Dermis microvascular lymphatic vessel endothelial cell (primary cell): ENCODE measurements at regions not wholly inside any gene's neighbourhood (a gene's known extent, or its start where the extent isn't known, plus 50 kb on each side); places are given as distances from the start of the nearest gene placed in this dataset.

Experiments used
- DNase-seq, 2 donors: peaks; one replicate each; pipeline versions ENCODE4 v3.0.0 to v3.0.0-alpha.2; 2010; ENCODE audit warnings: low read depth in 2 of 2

DNA sequence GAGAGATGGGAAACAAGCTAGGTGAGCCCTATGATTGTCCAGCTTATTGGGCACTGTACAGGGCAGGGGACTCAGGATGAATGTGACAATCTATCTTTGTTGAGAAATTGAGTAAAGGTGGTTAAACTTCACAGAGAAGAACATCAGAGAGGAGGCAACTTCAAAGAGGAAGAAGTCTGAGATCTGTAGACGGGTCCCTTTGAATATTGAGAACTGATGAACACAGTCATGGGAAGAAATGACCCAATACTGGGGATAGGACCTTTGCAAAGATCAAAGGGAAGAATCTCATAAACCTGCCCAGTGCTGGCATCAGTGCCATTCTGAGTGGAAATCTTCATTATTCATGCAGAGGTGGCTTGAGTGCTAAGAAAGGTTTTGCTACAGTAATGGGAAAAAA is 569.7 kb upstream of the KCNMB2 start:
- no peak for DNase-seq

DNA sequence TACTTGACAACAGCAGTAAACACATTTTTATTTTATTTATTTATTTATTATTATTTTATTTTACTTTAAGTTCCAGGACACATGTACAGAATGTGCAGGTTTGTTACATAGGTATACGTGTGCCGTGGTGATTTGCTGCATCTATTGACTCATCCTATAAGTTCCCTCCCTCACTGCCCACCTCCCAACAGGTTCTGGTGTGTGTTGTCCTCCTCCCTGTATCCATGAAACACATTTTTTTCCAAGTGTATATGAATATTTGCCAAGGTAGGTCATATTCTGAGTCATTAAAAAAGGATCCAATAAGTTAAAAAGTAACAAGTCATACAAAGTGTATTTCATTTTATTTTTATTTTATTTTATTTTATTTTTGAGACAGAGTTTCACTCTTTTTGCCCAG is 567.3 kb upstream of the KCNMB2 start:
- DNase-seq, result no peak

DNA sequence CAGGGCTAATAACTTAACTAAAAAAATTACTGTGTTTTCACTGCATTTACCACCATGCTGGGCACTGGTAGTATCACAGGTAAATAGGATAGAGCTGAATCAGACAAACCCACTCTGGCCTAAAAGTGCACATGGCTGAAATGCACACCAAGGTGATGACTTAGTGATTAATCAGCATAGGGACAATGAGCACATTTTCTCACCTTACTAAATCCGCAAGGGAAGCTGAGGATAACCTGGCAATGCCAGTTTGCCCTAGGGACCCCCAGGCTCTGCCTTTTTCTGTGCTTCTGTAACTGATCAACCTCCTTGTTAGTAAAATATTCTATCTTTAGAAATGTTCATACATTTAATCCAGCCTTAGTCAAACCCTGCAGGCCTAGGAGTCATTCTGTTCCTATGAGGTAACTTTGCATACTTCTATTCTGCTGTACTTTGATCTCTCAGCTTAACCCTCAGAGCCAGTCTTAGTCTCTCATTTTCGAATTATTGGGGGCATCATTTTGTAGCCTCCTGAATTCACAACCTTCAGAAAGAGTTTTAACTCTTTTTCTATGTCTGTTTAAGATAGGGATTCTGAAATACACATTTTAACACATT is 562.9 kb upstream of the KCNMB2 start:
- no peak for DNase-seq

DNA sequence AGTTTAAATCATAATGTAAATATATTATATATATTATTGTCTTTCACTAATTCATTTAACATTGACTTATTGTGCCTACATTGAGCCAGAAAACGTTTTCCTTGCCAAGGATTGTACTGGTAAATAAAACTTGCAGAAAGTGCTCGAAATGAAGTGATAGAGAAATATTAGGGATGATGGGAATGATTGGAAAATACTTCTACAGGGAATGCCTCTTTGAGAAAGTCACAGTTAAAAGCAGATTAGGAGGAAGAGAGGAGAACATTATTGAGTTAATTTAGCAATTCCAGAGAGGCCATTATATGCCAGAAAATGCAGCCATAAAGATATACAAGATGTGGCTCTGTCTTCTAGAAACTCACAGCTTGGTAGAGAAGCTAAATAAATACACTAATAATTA is 560.0 kb upstream of the KCNMB2 start:
- DNase-seq, result no peak

DNA sequence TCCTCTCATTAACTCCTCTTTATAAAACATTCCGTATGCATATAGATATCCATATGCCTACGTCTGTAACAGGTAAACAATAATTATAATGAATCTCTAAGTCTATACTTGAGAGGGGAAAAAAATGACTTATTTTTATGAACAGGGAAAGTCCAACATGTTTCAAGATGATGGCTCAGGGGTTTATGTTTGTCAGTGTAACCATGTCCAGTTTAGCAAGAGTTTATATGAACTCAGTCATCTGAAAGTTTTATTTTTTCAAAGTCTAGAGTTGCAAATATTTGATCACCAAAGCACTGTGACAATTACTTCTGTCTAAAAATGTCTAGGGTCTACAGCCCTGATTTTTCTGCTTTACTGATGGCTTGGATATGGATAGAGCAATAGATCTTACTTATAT is 559.4 kb upstream of the KCNMB2 start:
- no peak for DNase-seq

DNA sequence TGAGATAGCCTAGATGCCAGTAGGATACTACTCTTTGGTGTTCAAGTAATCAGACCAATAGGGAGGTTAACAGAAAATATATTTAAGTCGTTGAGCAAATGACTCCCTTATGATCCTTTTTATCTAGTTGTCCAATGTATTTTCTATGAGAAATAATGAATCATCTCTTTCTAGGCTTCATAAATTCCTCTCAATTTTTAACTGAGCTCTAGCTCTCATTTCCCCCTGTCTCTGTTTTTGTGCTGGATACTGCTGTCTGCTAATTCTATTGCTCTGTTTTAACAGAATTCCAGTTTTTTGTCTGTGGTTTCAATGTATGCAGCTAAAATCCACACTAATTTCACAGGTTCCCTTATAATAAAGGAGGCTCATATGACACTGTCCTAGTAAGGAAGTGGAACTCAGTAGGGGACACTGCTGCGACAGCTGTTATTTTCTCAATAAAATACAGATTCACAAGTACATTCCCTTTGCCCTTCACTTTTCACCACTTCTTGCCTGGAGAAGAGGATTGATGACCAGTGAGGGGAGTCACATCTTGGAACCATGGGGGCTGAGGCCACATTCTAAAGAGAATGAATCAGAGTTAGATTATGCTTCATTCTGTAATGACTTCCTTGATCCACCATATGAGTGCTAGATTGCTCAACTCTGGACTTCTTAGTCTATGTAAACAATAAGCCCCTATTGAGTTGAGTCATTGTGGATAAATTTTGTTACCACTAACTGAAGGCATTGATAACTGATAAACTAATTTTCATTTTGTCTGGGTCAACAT is 558.7 kb upstream of the KCNMB2 start:
- DNase-seq, result peak in 1 of 2 donors; percentile 12

DNA sequence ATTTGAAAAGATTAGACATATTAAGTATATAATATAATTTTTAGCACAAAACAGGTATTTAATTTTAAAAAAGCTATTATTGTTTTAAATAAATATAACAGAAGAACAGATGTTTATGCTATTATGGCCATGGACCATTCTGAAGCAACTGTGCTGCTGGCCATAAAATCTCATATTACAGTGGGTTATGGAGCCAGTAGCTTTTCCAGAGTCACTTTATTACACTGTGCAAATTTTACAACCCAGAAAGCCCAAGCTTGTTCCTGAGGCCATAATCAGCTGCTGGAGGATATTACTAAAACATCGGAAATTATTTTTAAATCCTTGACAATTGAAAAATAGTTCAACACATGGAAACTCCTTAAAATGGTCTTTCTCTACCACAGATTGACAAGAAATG is 557.3 kb upstream of the KCNMB2 start:
- DNase-seq, result no peak

DNA sequence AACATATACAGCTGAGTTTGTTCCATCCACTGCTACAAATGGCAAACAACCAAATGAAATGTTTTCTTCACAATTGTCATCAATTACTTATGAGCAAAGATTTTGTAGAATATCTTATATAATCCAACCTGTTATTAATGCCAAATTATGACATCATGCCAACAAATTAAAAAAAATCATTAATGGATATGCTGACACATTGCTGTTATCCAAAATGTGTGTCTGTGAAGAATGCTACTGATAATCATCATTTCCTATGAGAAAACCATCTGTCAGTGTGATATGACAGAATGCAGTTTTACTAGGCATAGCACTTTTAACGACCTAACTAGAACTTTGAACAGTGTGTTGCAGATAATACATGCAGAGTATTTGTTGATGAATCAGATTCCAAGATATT is 556.5 kb upstream of the KCNMB2 start:
- no peak for DNase-seq

DNA sequence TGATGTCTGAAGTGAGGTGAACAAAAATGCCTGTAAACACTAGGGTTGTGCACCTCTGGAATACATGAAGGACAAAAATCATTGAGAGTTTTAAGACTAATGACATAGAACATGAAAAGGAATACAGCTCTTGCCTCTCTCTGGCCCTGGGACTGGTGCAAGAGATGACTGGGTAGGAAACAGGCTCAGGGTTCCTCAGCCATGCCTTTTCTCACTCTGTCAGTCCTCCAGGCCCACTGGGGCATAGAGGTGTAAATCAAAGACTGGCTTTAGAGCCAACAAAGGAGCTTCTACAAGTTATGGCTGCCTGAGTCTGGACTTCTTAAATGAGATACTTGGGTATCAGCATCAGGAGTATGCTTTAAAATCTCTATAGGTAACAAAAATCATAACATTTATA is 554.7 kb upstream of the KCNMB2 start:
- DNase-seq, result no peak

DNA sequence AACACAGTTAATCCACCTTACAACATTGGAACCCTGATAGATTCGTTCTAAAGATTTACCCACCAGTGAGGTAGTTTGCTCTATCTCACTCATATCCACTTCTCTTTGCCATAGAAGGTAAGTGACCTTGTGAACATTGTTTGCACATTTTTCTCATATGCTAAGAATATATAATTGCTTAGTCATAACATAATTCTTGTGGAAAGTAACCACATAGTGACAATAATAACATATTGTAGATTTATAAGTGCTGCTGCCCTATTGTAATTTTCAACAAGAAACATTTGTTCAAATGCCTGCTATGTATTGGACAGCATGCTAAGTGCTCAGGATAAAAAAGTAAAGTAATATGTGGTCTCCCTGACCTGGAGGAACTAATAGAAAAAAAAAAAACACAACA is 554.2 kb upstream of the KCNMB2 start:
- DNase-seq, result no peak

DNA sequence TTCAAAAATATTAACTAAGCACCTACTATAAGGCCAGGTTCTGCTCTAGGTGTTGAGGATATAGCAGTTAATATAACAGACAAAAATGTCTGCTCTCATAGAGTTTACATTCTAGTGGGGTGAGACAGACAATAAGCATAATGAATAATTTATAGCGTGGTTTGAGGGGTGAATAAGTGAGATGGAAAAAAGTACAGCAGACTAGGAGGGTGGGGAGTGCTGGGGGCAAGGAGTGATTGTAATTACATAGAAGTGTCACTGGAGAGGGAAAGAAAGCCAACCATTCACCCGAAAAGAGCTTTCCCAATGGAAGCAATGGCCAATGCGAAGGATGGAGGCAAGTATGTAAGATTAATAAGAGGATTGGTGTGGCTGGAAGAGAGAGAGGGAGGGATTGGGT is 552.9 kb upstream of the KCNMB2 start:
- no peak for DNase-seq

DNA sequence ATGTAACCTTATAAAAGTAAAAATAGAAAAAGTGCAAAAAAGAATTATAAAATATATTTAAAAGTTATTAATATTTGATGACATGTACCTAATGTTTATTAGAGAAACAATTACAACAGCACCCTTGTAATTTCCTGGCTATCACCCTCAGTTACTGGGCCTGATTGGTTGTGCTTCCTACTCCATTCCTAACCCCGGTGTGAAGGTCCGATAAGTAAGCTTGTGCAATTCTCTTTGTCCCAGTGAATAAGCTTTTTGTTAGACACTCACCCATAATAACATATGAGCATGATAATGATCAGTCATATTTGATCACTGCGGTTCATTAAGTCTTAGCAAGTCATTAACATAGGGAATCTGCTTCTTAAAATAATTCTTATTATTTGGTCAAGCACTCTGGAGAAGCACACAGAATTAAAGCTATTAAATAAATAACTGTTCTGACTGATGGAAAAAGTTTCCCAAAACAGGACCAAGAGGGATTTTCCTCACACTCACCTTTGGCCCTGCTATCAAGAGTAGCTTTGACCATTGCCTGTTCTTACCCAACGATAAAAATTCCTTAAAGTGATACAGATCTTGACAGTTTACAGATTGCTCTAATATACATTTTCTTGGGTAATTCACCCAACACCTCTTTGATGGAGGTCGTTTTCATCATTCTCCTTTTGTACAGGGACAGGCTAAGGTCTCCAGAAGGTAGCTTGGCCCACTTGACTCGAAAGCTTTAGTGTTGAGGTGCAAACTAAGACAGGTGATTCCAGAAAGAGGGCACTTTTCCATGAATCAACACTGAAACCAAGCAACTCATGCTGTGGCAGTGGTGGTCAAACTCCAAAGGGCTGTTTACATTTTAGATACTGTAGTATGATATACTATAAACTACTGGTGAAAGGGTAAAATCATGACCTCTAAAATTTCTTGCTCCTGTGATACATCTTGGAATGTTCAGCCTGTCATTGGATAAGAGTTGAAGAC is 543.0 kb upstream of the KCNMB2 start:
- no peak for DNase-seq

DNA sequence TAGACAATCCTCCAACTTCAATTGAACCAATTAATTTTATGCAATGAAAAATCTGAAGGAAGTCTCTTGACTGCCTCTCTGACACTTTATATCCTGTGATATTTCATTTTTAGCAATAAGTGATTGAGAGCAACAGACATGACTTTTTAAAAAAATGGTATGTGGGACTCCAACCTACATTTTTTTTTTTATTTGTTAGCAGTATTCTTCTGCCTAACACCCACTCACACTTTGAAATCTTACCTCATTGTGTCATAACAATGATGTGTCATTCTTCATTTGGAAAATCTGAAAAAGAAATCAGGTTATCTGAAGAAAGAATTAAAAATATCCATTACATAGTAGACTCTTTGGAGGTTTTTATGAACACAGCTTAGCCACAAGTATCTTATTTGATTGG is 541.3 kb upstream of the KCNMB2 start:
- no peak for DNase-seq

DNA sequence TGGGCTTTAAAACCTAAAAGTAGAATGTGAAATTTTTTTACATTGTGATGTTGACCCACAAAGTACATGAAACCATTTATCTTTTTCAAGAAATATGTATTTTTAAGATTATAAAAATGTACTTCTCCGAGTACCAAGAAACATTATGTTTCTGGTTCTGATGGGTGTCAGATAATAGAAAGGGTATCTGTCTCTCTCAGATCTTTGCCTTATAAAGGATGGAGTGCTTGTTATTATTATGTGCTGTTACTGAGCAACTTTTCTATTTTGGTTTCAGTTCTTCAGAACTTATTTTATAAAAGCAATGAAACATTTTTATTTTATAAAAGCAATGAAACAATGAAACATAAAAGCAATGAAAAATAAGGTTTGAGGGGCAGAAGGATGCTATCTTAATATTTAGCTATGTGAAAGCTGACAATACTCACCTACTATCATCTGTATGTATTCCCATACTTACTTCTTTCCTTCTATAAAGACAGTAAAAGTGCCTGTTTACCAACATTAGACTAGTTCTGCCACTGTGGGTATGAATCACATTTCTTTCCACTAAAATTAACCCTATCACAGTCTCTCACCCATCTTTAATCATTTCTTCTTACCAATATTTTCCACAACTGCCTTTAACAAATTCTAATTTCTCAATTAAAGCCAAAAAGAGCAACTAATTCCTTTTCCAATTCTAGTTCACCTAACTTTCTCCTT is 540.7 kb upstream of the KCNMB2 start:
- DNase-seq, result no peak

DNA sequence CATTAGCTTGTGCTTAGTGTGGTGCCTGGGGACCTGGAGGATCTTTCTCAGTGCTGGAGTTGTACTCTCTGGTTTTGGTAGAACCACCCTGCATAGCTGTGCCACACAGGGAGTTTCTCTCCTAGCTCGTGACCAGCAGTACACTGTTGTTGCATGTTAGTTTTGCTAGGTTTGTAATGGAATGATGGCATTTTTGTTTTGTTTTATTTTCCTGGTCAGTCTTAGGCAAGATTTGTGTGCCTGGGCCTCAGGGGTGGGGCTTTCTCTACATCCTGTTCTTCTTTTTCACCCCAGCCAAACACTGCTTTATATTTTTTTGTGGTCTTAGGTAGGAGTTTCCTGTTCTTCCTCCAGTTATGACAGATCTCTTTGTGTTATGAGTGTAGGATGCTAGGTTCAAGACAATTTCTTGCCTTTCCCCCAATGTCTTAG is 534.5 kb upstream of the KCNMB2 start:
- no peak for DNase-seq

DNA sequence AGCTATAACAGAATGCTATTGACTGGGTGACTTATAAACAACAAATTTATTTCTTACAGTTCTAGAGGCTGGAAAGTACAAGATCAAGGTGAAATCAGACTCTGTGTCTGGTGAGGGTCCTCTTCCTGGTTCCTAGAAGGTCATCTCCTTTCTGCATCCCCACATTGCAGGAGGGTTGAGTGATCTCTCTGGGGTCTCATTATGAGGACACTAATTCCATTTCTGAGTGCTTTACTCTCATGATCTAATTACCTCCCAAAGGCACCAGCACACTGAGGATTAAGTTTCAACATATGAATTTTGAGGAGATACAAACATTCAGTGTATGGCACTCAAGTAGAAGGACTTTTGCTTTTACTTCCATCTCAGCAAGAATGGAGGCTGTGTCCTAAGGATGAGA is 534.1 kb upstream of the KCNMB2 start:
- DNase-seq, result no peak

DNA sequence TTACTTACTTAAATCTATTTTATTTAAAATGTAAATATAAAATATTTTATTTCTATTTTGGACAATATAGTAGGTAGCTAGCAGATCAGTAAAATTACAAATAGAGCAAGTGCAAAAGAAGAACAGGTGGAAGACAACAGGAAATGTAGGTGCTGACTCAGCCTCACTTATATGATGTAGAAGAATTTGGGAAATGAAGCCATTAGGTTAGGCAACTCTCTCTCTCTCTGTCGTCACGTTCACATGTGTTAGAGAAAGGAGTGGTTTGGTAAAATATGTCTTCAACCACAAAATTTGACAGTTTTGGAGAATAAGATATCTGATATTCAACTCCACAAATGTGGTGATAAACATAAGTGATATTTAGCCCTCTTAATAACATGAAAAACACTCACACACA is 532.5 kb upstream of the KCNMB2 start:
- DNase-seq, result no peak

DNA sequence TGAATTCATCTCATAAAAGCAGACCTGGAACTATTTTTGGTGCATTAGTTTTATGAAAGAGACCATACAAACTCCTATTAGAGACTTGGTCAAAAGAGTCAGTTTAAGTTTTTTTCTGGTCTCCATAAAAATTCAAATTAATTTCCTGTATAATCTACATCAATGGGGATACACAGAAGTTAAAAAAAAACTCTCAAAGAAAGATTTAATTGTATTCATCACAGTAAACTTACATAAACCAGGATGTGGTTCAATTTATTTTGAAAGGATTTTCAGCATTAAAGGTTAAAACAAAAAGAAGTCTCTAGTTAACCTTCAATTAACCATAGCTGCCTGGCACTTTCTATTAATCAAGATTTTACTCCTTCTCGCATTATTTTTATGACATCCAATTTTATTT is 530.3 kb upstream of the KCNMB2 start:
- DNase-seq, result no peak

DNA sequence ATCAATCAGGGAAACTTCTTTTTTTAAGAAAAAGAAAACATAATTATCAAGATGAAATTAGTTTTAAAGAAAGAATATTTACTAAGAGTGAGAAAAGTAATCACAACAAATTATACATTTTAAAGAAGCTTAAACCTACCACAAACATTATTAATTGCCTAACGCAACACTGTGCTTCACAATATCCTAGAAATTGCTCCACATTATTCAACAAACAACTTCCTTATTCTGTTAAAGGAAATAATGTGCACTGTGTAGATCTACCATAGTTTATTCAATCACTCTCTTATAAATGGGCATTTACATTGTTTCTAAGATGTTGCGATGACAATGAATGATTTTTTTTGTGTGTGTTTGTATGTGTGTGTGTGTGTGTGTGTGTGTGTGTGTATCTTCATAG is 525.9 kb upstream of the KCNMB2 start:
- DNase-seq, result no peak

DNA sequence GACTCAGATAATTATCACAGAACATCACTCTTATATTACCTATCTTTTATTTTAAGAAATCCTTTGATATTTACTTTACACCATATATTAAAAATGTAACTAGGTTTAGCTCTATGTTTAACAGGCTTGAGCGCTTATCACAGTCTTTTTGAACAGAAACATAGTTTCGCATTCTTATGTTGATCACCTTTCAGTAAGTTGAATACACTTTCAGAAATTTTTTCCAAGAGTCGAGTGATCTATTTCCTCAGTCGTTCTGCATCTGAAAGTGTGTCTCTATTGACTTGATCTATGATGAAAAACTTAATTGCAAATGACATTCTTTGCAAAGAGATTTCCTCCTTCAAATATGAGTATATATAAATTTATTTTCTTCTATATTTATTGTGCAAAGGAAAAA is 516.6 kb upstream of the KCNMB2 start:
- no peak for DNase-seq

DNA sequence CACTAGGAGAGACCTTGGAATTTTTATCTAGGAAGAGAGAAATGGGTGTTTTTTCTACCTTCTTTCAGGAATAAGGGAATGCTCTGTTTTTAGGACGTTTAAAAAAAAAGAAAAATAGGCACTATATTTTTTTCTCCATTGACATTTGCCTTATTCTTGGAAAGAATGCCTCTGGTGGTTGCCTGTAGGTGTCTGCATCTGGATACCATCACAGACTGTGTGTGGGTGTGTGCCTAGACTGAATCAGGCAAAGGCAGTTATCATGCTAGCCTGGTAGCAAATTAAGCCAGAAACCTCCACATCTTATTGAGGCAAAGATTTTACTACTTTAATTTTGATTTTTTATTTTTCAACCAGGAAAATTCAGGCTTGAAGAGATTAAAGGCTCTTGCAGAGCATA is 513.6 kb upstream of the KCNMB2 start:
- no peak for DNase-seq

DNA sequence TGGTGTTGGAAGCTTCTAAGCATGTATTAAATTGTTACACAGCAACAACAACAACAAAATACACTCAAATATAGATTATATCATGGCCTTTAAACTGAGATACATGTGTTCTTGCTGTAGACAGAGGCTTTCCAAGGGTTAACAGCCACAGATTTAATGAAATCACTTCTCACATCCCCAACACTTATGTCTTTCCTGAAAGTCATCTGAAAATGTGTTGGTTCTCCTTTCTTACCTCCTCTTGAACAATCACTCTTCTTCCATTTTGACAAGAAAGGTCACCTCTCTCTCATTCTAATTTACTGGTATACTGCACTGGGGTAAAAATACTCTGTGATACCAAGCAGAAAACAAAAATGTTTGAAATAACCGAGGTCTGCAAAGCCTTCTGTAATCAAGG is 507.3 kb upstream of the KCNMB2 start:
- DNase-seq, result no peak
